ENCODE measurements at regions not wholly inside any gene's neighbourhood (a gene's known extent, or its start where the extent isn't known, plus 50 kb on each side); places are given as distances from the start of the nearest gene placed in this dataset.
A peak's percentile ranks its signal among the peaks of the same experiment; 100 is the strongest.
"Not testable (repeated sequence)": the region's sequence is repeated elsewhere in the genome, so short reads cannot be mapped to it uniquely, and the experiment has no call there.

- DNase-seq (ENCODE audit: low read depth), result peak; percentile 67
- Mint-ChIP-seq H3K9me3 (ENCODE audit: unreplicated experiment) (peaks cover 5% of the 10 kb centered on the region), H3K27me3 (ENCODE audit: low read depth, unreplicated experiment) (no peaks in the 10 kb centered on the region), H3K4me1 (ENCODE audit: low read depth, unreplicated experiment) (peaks cover 25% of the 10 kb centered on the region), H3K4me3 (ENCODE audit: unreplicated experiment) (no peak overlapping the region), H3K36me3 (ENCODE audit: low read depth, unreplicated experiment) (no peaks in the 10 kb centered on the region), H3K27ac (ENCODE audit: unreplicated experiment) (no peak overlapping the region)
- H3K4me3 ChIP-seq (ENCODE audit: insufficient read depth, low read depth, low read length), result no peak overlapping the region
- no peaks in the 10 kb centered on the region for H3K27me3 ChIP-seq (ENCODE audit: insufficient read depth, low read length)
- no peaks in the 10 kb centered on the region for H3K9me3 ChIP-seq (ENCODE audit: insufficient read depth, low read depth, low read length)
- H2AFZ ChIP-seq (ENCODE audit: low read depth, low read length), result no peak overlapping the region
- no peak overlapping the region for H3K27ac ChIP-seq (ENCODE audit: low read depth, low read length)
- no peak overlapping the region for H3K4me2 ChIP-seq (ENCODE audit: low read length)
- no peaks in the 10 kb centered on the region for H4K20me1 ChIP-seq (ENCODE audit: insufficient read depth, low read length)
- H3K36me3 ChIP-seq (ENCODE audit: insufficient read depth, low read length), result no peaks in the 10 kb centered on the region
- no peak for TF ChIP-seq CTCF (IDR thresholded peaks at IDR 0.05; ENCODE audit: insufficient read depth, low read depth, low read length)
- TF ChIP-seq EZH2 (IDR thresholded peaks at IDR 0.05; ENCODE audit: insufficient read depth, low read length), result no peak
- no peaks in the 10 kb centered on the region for H3K79me2 ChIP-seq (ENCODE audit: insufficient read depth, low read length)
- peaks cover 9% of the 10 kb centered on the region for H3K4me1 ChIP-seq (ENCODE audit: insufficient read depth, low read length)
- FAIRE-seq, result no peak
- H3K9ac ChIP-seq (ENCODE audit: low read length), result no peak overlapping the region
Measured at GRCh38 chr5:91288118-91288916, 94.8 kb downstream of the ARRDC3 start.

DNA sequence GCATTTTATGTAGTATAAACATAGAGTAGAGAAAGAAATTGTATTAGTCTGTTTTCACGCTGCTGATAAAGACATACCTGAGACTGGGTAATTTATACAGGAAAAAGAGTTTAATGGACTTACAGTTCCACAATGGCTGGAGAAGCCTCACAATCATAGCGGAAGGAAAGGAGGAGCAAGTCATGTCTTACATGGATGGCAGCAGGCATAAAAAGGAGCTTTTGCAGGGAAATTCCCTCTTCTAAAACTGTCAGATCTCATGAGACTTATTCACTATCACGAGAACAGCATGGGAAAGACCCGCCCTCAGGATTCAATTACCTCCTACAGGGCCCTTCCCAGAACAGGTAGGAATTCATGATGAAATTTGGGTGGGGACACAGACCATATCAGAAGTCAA lies 98.1 kb downstream of the ARRDC3 start:
- not testable (repeated sequence) for H3K9ac ChIP-seq (ENCODE audit: low read length); H3K4me3 Mint-ChIP-seq (ENCODE audit: unreplicated experiment); DNase-seq (ENCODE audit: low read depth); H3K9me3 Mint-ChIP-seq (ENCODE audit: unreplicated experiment); FAIRE-seq; H3K27me3 Mint-ChIP-seq (ENCODE audit: low read depth, unreplicated experiment); H3K4me2 ChIP-seq (ENCODE audit: low read length); H3K27ac Mint-ChIP-seq (ENCODE audit: unreplicated experiment); H3K79me2 ChIP-seq (ENCODE audit: insufficient read depth, low read length); H3K36me3 ChIP-seq (ENCODE audit: insufficient read depth, low read length); H3K4me3 ChIP-seq (ENCODE audit: insufficient read depth, low read depth, low read length); H3K27me3 ChIP-seq (ENCODE audit: insufficient read depth, low read length); H2AFZ ChIP-seq (ENCODE audit: low read depth, low read length); H3K9me3 ChIP-seq (ENCODE audit: insufficient read depth, low read depth, low read length); H3K27ac ChIP-seq (ENCODE audit: low read depth, low read length); H3K36me3 Mint-ChIP-seq (ENCODE audit: low read depth, unreplicated experiment); H4K20me1 ChIP-seq (ENCODE audit: insufficient read depth, low read length)
- peaks cover 25% of the 10 kb centered on the region for H3K4me1 Mint-ChIP-seq (ENCODE audit: low read depth, unreplicated experiment)
- H3K4me1 ChIP-seq (ENCODE audit: insufficient read depth, low read length), result peaks cover 21% of the 10 kb centered on the region

- peaks cover 5% of the 10 kb centered on the region for H3K9me3 Mint-ChIP-seq (ENCODE audit: unreplicated experiment)
- no peak overlapping the region for H3K4me3 Mint-ChIP-seq (ENCODE audit: unreplicated experiment)
- TF ChIP-seq EZH2 (IDR thresholded peaks at IDR 0.05; ENCODE audit: insufficient read depth, low read length) (no peak), CTCF (IDR thresholded peaks at IDR 0.05; ENCODE audit: insufficient read depth, low read depth, low read length) (no peak)
- H3K4me1 Mint-ChIP-seq (ENCODE audit: low read depth, unreplicated experiment), result peaks cover 31% of the 10 kb centered on the region
- no peak overlapping the region for H2AFZ ChIP-seq (ENCODE audit: low read depth, low read length)
- H3K27me3 ChIP-seq (ENCODE audit: insufficient read depth, low read length), result no peaks in the 10 kb centered on the region
- no peaks in the 10 kb centered on the region for H3K36me3 Mint-ChIP-seq (ENCODE audit: low read depth, unreplicated experiment)
- no peaks in the 10 kb centered on the region for H3K9me3 ChIP-seq (ENCODE audit: insufficient read depth, low read depth, low read length)
- no peak overlapping the region for H3K4me2 ChIP-seq (ENCODE audit: low read length)
- no peak overlapping the region for H3K27ac Mint-ChIP-seq (ENCODE audit: unreplicated experiment)
- H3K79me2 ChIP-seq (ENCODE audit: insufficient read depth, low read length), result no peaks in the 10 kb centered on the region
- H3K4me3 ChIP-seq (ENCODE audit: insufficient read depth, low read depth, low read length), result no peak overlapping the region
- no peaks in the 10 kb centered on the region for H3K27me3 Mint-ChIP-seq (ENCODE audit: low read depth, unreplicated experiment)
- peak; percentile 78 for DNase-seq (ENCODE audit: low read depth)
- H3K4me1 ChIP-seq (ENCODE audit: insufficient read depth, low read length), result peaks cover 30% of the 10 kb centered on the region
- H3K36me3 ChIP-seq (ENCODE audit: insufficient read depth, low read length), result no peaks in the 10 kb centered on the region
- no peaks in the 10 kb centered on the region for H4K20me1 ChIP-seq (ENCODE audit: insufficient read depth, low read length)
- no peak for FAIRE-seq
- H3K27ac ChIP-seq (ENCODE audit: low read depth, low read length), result no peak overlapping the region
- no peak overlapping the region for H3K9ac ChIP-seq (ENCODE audit: low read length)
Measured at GRCh38 chr5:91283899-91284298, 99.2 kb downstream of the ARRDC3 start.

Measured in astrocyte (in vitro differentiated cells and primary cell).